ENCODE measurements at regions not wholly inside any gene's neighbourhood (a gene's known extent, or its start where the extent isn't known, plus 50 kb on each side); places are given as distances from the start of the nearest gene placed in this dataset.
"Not testable (repeated sequence)": the region's sequence is repeated elsewhere in the genome, so short reads cannot be mapped to it uniquely, and the experiment has no call there.

DNA sequence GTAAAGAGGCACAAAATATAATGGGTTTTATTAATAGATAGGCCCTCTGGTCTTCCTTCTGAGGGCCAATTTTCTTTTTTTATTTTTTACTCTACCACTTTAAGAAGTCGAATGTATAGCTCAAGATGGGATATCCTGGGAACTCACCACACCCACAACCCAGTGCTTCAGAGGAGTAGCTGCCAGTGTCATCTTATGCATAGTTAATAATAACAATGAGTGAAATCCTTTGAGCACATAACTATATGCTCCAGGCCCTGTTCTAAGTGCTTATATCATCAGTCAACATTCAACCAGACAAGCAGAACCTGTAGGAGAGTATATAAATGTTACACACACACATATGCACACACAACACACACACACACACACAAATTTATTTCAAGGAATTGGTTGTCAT, 150.3 kb upstream of the ACTBL2 start:
- BruUV-seq (replicated peaks): no TSS peak
- in situ Hi-C loops (cut with HindIII; ENCODE audit: low pct_unique_long_range_greater_than_20kb, low sequenced_read_pairs): no loop called here
- ATAC-seq: no peak
- no peaks in the 10 kb centered on the region for H3K9me3 ChIP-seq (ENCODE audit: control insufficient read depth, insufficient read depth, low read depth, low read length)
- TF ChIP-seq TCF7L2 (IDR thresholded peaks at IDR 0.05; ENCODE audit: low read depth, low read length) (no peak), CTCF (IDR thresholded peaks at IDR 0.05) (no peak), SIN3A (IDR thresholded peaks at IDR 0.05; ENCODE audit: borderline replicate concordance, insufficient read depth, low read depth, low read length) (no peak), POLR2AphosphoS5 (IDR thresholded peaks at IDR 0.05; ENCODE audit: low read depth, low read length) (no peak)
- TF ChIP-seq, protein P1, sequence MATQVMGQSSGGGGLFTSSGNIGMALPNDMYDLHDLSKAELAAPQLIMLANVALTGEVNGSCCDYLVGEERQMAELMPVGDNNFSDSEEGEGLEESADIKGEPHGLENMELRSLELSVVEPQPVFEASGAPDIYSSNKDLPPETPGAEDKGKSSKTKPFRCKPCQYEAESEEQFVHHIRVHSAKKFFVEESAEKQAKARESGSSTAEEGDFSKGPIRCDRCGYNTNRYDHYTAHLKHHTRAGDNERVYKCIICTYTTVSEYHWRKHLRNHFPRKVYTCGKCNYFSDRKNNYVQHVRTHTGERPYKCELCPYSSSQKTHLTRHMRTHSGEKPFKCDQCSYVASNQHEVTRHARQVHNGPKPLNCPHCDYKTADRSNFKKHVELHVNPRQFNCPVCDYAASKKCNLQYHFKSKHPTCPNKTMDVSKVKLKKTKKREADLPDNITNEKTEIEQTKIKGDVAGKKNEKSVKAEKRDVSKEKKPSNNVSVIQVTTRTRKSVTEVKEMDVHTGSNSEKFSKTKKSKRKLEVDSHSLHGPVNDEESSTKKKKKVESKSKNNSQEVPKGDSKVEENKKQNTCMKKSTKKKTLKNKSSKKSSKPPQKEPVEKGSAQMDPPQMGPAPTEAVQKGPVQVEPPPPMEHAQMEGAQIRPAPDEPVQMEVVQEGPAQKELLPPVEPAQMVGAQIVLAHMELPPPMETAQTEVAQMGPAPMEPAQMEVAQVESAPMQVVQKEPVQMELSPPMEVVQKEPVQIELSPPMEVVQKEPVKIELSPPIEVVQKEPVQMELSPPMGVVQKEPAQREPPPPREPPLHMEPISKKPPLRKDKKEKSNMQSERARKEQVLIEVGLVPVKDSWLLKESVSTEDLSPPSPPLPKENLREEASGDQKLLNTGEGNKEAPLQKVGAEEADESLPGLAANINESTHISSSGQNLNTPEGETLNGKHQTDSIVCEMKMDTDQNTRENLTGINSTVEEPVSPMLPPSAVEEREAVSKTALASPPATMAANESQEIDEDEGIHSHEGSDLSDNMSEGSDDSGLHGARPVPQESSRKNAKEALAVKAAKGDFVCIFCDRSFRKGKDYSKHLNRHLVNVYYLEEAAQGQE (IDR thresholded peaks at IDR 0.05; ENCODE audit: insufficient read depth in 1 of 2, low read depth in 2 of 2, low read length in 1 of 2): no peak
- ChIA-PET POLR2A (no interaction called here), CTCF (no interaction called here)
- H3K4me3 ChIP-seq (ENCODE audit: low read depth in 2 of 2, low read length in 2 of 2): no peak overlapping the region
- H3K36me3 ChIP-seq (ENCODE audit: control insufficient read depth, insufficient read depth, low read length): no peaks in the 10 kb centered on the region
- intact Hi-C loops (cut with micrococcal nuclease; ENCODE audit: unreplicated experiment): no loop called here
- no peaks in the 10 kb centered on the region for H3K27me3 ChIP-seq (ENCODE audit: control insufficient read depth, insufficient read depth, low read length)
- H3K27ac ChIP-seq (ENCODE audit: low read length): no peak overlapping the region
- no peaks in the 10 kb centered on the region for H3K4me1 ChIP-seq (ENCODE audit: control insufficient read depth, insufficient read depth, low read length)
- DNase-seq (ENCODE audit: low read depth, low spot score): no peak

DNA sequence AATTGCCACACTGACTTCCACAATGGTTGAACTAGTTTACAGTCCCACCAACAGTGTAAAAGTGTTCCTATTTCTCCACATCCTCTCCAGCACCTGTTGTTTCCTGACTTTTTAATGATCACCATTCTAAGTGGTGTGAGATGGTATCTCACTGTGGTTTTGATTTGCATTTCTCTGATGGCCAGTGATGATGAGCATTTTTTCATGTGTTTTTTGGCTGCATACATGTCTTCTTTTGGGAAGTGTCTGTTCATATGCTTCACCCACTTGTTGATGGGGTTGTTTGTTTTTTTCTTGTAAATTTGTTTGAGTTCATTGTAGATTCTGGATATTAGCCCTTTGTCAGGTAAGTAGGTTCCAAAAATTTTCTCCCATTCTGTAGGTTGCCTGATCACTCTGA, 148.5 kb upstream of the ACTBL2 start:
- intact Hi-C loops (cut with micrococcal nuclease; ENCODE audit: unreplicated experiment); DNase-seq (ENCODE audit: low read depth, low spot score); in situ Hi-C loops (cut with HindIII; ENCODE audit: low pct_unique_long_range_greater_than_20kb, low sequenced_read_pairs); H3K27ac ChIP-seq (ENCODE audit: low read length); BruUV-seq (replicated peaks); H3K4me1 ChIP-seq (ENCODE audit: control insufficient read depth, insufficient read depth, low read length); H3K9me3 ChIP-seq (ENCODE audit: control insufficient read depth, insufficient read depth, low read depth, low read length); H3K36me3 ChIP-seq (ENCODE audit: control insufficient read depth, insufficient read depth, low read length); ATAC-seq; POLR2A ChIA-PET; H3K4me3 ChIP-seq (ENCODE audit: low read depth in 2 of 2, low read length in 2 of 2); H3K27me3 ChIP-seq (ENCODE audit: control insufficient read depth, insufficient read depth, low read length); CTCF ChIA-PET: not testable (repeated sequence)

GRCh38 chr5:57627661-57628060, 145.1 kb upstream of the ACTBL2 start:
- TF ChIP-seq SIN3A (IDR thresholded peaks at IDR 0.05; ENCODE audit: borderline replicate concordance, insufficient read depth, low read depth, low read length): no peak
- TF ChIP-seq, protein P1 (IDR thresholded peaks at IDR 0.05; ENCODE audit: insufficient read depth in 1 of 2, low read depth in 2 of 2, low read length in 1 of 2): no peak
- TF ChIP-seq TCF7L2 (IDR thresholded peaks at IDR 0.05; ENCODE audit: low read depth, low read length): no peak
- no peak for TF ChIP-seq POLR2AphosphoS5 (IDR thresholded peaks at IDR 0.05; ENCODE audit: low read depth, low read length)
- TF ChIP-seq CTCF (IDR thresholded peaks at IDR 0.05): no peak
- Histone ChIP-seq H3K27ac (ENCODE audit: low read length) (0 out of 2 replicates have a peak overlapping the region, but pooled peaks have one; percentile 29), H3K9me3 (ENCODE audit: control insufficient read depth, insufficient read depth, low read depth, low read length) (no peaks in the 10 kb centered on the region), H3K4me3 (ENCODE audit: low read depth in 2 of 2, low read length in 2 of 2) (no peak overlapping the region), H3K36me3 (ENCODE audit: control insufficient read depth, insufficient read depth, low read length) (no peaks in the 10 kb centered on the region), H3K4me1 (ENCODE audit: control insufficient read depth, insufficient read depth, low read length) (no peaks in the 10 kb centered on the region), H3K27me3 (ENCODE audit: control insufficient read depth, insufficient read depth, low read length) (no peaks in the 10 kb centered on the region)
- POLR2A ChIA-PET: no interaction called here
- intact Hi-C loops (cut with micrococcal nuclease; ENCODE audit: unreplicated experiment): no loop called here
- DNase-seq (ENCODE audit: low read depth, low spot score): no peak
- in situ Hi-C loops (cut with HindIII; ENCODE audit: low pct_unique_long_range_greater_than_20kb, low sequenced_read_pairs): no loop called here
- no TSS peak for BruUV-seq (replicated peaks)
- CTCF ChIA-PET: no interaction called here
- ATAC-seq: no peak

Data from Panc1 (cell line).